HCT116 (cell line): ENCODE measurements at regions not wholly inside any gene's neighbourhood (a gene's known extent, or its start where the extent isn't known, plus 50 kb on each side); places are given as distances from the start of the nearest gene placed in this dataset.

Source experiments
- ATAC-seq: fragments of 200-7000 bp; cut with Tn5 transposase; 2 replicates; pipeline ENCODE4 v1.9.1; 2020; ENCODE audit warnings: mild to moderate bottlenecking, moderate library complexity
- BruUV-seq: library from RNA; stranded (reverse); fragments of 400-500 nt; replicated peaks from 2 replicates; lab custom pipeline; 2021; lab: Mats Ljungman, UMichigan
- CTCF ChIA-PET: fragments of 300-600 bp; sonication (Branson Sonifier 250); formaldehyde crosslinking; loops from one replicate; lab custom pipeline; 2021; ENCODE audit warnings: antibody characterized with exemption; lab: Charles Lee
- POLR2A ChIA-PET: fragments of 300-600, 350-600 bp; sonication (Branson Sonifier 250); formaldehyde crosslinking; loops from one replicate; lab custom pipeline; 2021; ENCODE audit warnings: antibody characterized with exemption; lab: Charles Lee
- RAD21 ChIA-PET, 2 experiments: fragments of 300-600 bp; sonication (Branson Sonifier 250); formaldehyde crosslinking; loops; one replicate each; lab custom pipeline; 2023; ENCODE audit warnings: low total read pairs in 2 of 2; ENCODE audit not compliant: uncharacterized antibody in 2 of 2, unreplicated experiment in 2 of 2, low non-redundant PET in 1 of 2; lab: Charles Lee
- DNase-seq: peaks from one replicate; pipeline ENCODE4 v3.0.0-alpha.2; 2010; ENCODE audit warnings: low read depth, low spot score
- H2AFZ ChIP-seq: fragments of 200-600 bp; shearing (Covaris generic), sonication (generic); 2 replicates; pipeline ENCODE4 v1.6.1; 2017; ENCODE audit warnings: low read depth, mixed run types, mixed read lengths, antibody characterized with exemption, low read length; ENCODE audit not compliant: poor library complexity, severe bottlenecking
- H3K27ac ChIP-seq: 2 replicates; pipeline ENCODE4 v1.5.1; 2012; ENCODE audit warnings: low read depth, low read length
- H3K27me3 ChIP-seq: fragments of 200-600 bp; sonication (generic); 2 replicates; pipeline ENCODE4 v1.6.1; 2016; ENCODE audit warnings: mixed run types, low read length, mixed read lengths; ENCODE audit not compliant: insufficient read depth
- H3K36me3 ChIP-seq, 2 experiments: fragments of 200-500 bp in 1 of 2; fragments of 200-600 bp in 1 of 2; sonication (Bioruptor generic) in 1 of 2; sonication (generic) in 1 of 2; 2 replicates each; pipeline versions ENCODE4 v1.5.1 to v1.6.1; 2014 to 2016; ENCODE audit warnings: low read length in 2 of 2, inconsistent platforms in 1 of 2, mixed read lengths in 1 of 2, mixed run types in 1 of 2; ENCODE audit not compliant: insufficient read depth in 2 of 2, control insufficient read depth in 1 of 2
- H3K4me1 ChIP-seq, 2 experiments: fragments of 200-600 bp in 1 of 2; sonication (generic) in 1 of 2; 2 replicates each; pipeline versions ENCODE4 v1.5.1 to v1.6.1; 2012 to 2017; ENCODE audit warnings: low read length in 2 of 2, inconsistent platforms in 1 of 2, mild to moderate bottlenecking in 1 of 2, mixed read lengths in 1 of 2, mixed run types in 1 of 2, moderate library complexity in 1 of 2; ENCODE audit not compliant: insufficient read depth in 2 of 2, control insufficient read depth in 1 of 2
- H3K4me2 ChIP-seq: fragments of 200-600 bp; sonication (generic); 2 replicates; pipeline ENCODE4 v1.6.1; 2017; ENCODE audit warnings: mixed run types, low read length, mixed read lengths
- H3K4me3 ChIP-seq, 2 experiments: fragments of 200-600 bp in 1 of 2; sonication (generic) in 1 of 2; replicated peaks in 1 of 2; 2 replicates each; pipeline ENCODE4 v1.5.1; 2011 to 2016; ENCODE audit warnings: low read length in 2 of 2, control low read depth in 1 of 2, low read depth in 1 of 2, mild to moderate bottlenecking in 1 of 2, mixed read lengths in 1 of 2, mixed run types in 1 of 2
- H3K79me2 ChIP-seq: fragments of 200-600 bp; sonication (generic); 2 replicates; pipeline ENCODE4 v1.6.1; 2017; ENCODE audit warnings: mild to moderate bottlenecking, mixed run types, low read length, moderate library complexity, mixed read lengths; ENCODE audit not compliant: insufficient read depth
- H3K9ac ChIP-seq: fragments of 200-600 bp; sonication (generic); 2 replicates; pipeline ENCODE4 v1.6.1; 2016; ENCODE audit warnings: low read length, mixed read lengths
- H3K9me2 ChIP-seq: fragments of 200-600 bp; sonication (generic), shearing (Covaris generic); 2 replicates; pipeline ENCODE4 v1.6.1; 2017; ENCODE audit warnings: mixed run types, mild to moderate bottlenecking, moderate library complexity; ENCODE audit not compliant: insufficient read depth
- H3K9me3 ChIP-seq, 2 experiments: fragments of 200-500 bp in 1 of 2; fragments of 200-600 bp in 1 of 2; sonication (Bioruptor generic) in 1 of 2; sonication (generic) in 1 of 2; 2 replicates each; pipeline ENCODE4 v1.6.1; 2014 to 2017; ENCODE audit warnings: low read length in 2 of 2, mixed read lengths in 2 of 2, inconsistent platforms in 1 of 2, low read depth in 1 of 2, mild to moderate bottlenecking in 1 of 2, mixed run types in 1 of 2, moderate library complexity in 1 of 2; ENCODE audit not compliant: control insufficient read depth in 1 of 2, insufficient read depth in 1 of 2
- H4K20me1 ChIP-seq: fragments of 200-600 bp; sonication (generic), shearing (Covaris generic); 2 replicates; pipeline ENCODE4 v1.6.1; 2017; ENCODE audit warnings: mixed run types, mild to moderate bottlenecking, moderate library complexity; ENCODE audit not compliant: insufficient read depth
- CBX3 ChIP-seq: IDR thresholded peaks from 2 replicates; pipeline ENCODE4 v1.6.1; 2012; ENCODE audit warnings: low read depth
- CEBPB ChIP-seq: IDR thresholded peaks from 2 replicates; pipeline ENCODE4 v1.6.1; 2012; ENCODE audit warnings: low read depth
- CTCF ChIP-seq, 3 experiments: fragments of 200-600 bp in 1 of 3; sonication (generic) in 1 of 3; IDR thresholded peaks in 2 of 3; conservative IDR thresholded peaks in 1 of 3; 2 replicates each; pipeline ENCODE4 v1.5.1; 2012 to 2017; ENCODE audit warnings: low read depth in 2 of 3, low read length in 2 of 3, antibody characterized with exemption in 1 of 3, borderline replicate concordance in 1 of 3, control low read depth in 1 of 3, mild to moderate bottlenecking in 1 of 3, mixed read lengths in 1 of 3, mixed run types in 1 of 3, moderate library complexity in 1 of 3; ENCODE audit not compliant: insufficient read depth in 1 of 3
- EGR1 ChIP-seq: IDR thresholded peaks from 2 replicates; pipeline ENCODE4 v1.6.1; 2012; ENCODE audit warnings: low read depth
- ELF1 ChIP-seq: IDR thresholded peaks from 2 replicates; pipeline ENCODE4 v1.6.1; 2012; ENCODE audit warnings: low read depth, borderline replicate concordance
- EZH2phosphoT487 ChIP-seq: fragments of 200-600 bp; IDR thresholded peaks from 2 replicates; pipeline ENCODE4 v1.6.1; 2018; ENCODE audit warnings: antibody characterized with exemption, borderline replicate concordance
- FOSL1 ChIP-seq: IDR thresholded peaks from 2 replicates; pipeline ENCODE4 v1.6.1; 2012; ENCODE audit warnings: low read depth
- JUND ChIP-seq: IDR thresholded peaks from 2 replicates; pipeline ENCODE4 v1.6.1; 2012
- POLR2A ChIP-seq: IDR thresholded peaks from 2 replicates; pipeline ENCODE4 v1.7.0; 2011; ENCODE audit warnings: borderline replicate concordance; ENCODE audit not compliant: insufficient read depth, insufficient read length; ENCODE audit errors: extremely low read depth
- POLR2AphosphoS5 ChIP-seq: IDR thresholded peaks from 2 replicates; pipeline ENCODE4 v1.6.1; 2011; ENCODE audit warnings: mild to moderate bottlenecking, low read depth, low read length, moderate library complexity
- RAD21 ChIP-seq: IDR thresholded peaks from 2 replicates; pipeline ENCODE4 v1.6.1; 2012; ENCODE audit warnings: low read depth, mild to moderate bottlenecking
- SIN3A ChIP-seq: IDR thresholded peaks from 2 replicates; pipeline ENCODE4 v1.6.1; 2012; ENCODE audit warnings: low read depth
- SP1 ChIP-seq: IDR thresholded peaks from 2 replicates; pipeline ENCODE4 v1.6.1; 2012; ENCODE audit warnings: low read depth
- SRF ChIP-seq: IDR thresholded peaks from 2 replicates; pipeline ENCODE4 v1.6.1; 2012; ENCODE audit warnings: low read depth
- TCF7L2 ChIP-seq: IDR thresholded peaks from 2 replicates; pipeline ENCODE4 v1.7.0; 2011; ENCODE audit warnings: borderline replicate concordance, inconsistent platforms; ENCODE audit not compliant: insufficient read depth, insufficient read length; ENCODE audit errors: extremely low read depth
- YY1 ChIP-seq: IDR thresholded peaks from 2 replicates; pipeline ENCODE4 v1.6.1; 2011; ENCODE audit warnings: low read length, low read depth, moderate library complexity, mild to moderate bottlenecking; ENCODE audit not compliant: insufficient replicate concordance; ENCODE audit errors: extremely low read depth
- ZNF274 ChIP-seq: fragments of 200-500 bp; sonication (Bioruptor generic); IDR thresholded peaks from 2 replicates; pipeline ENCODE4 v1.6.1; 2014; ENCODE audit warnings: mild to moderate bottlenecking, low read depth, low read length, inconsistent platforms
- intact Hi-C: fragments of 100-400 bp; cut with micrococcal nuclease; formaldehyde crosslinking; loops from 2 replicates; pipeline ENCODE4 v1.10.0; 2022
- TF ChIP-seq, protein P1 (sequence below): IDR thresholded peaks from 2 replicates; pipeline ENCODE4 v1.6.1; 2011; ENCODE audit warnings: mild to moderate bottlenecking, low read length, moderate library complexity; ENCODE audit not compliant: insufficient replicate concordance; ENCODE audit errors: extremely low read depth
- TF ChIP-seq, protein P2 (sequence below): IDR thresholded peaks from 2 replicates; pipeline ENCODE4 v1.6.1; 2012
- TF ChIP-seq, protein P3 (sequence below): IDR thresholded peaks from 2 replicates; pipeline ENCODE4 v1.6.1; 2012; ENCODE audit warnings: low read depth

GRCh38 chr3:191919491-191920026 is 458.6 kb downstream of the PYDC2 start:
- Histone ChIP-seq H2AFZ (no peak overlapping the region), H3K9me2 (no peaks in the 10 kb centered on the region), H3K9ac (no peak overlapping the region), H3K4me2 (no peak overlapping the region), H3K79me2 (no peaks in the 10 kb centered on the region), H4K20me1 (no peaks in the 10 kb centered on the region), H3K4me1 (no peaks in the 10 kb centered on the region), H3K4me3 (no peak overlapping the region), H3K9me3 (no peaks in the 10 kb centered on the region), H3K27ac (no peak overlapping the region), H3K36me3 (no peaks in the 10 kb centered on the region), H3K27me3 (no peaks in the 10 kb centered on the region)
- TF ChIP-seq TCF7L2 (no peak), SP1 (no peak), JUND (no peak), CBX3 (no peak), CTCF (IDR thresholded peaks at IDR 0.05 in 2 of 3, conservative IDR thresholded peaks at IDR 0.05 in 1 of 3; ENCODE audit: borderline replicate concordance in 1 of 3, insufficient read depth in 1 of 3, low read depth in 2 of 3, low read length in 2 of 3) (no peak), CEBPB (no peak), EGR1 (no peak), POLR2AphosphoS5 (no peak), FOSL1 (no peak), YY1 (no peak), RAD21 (no peak), POLR2A (no peak), ELF1 (no peak), ZNF274 (no peak), SIN3A (no peak), SRF (no peak), EZH2phosphoT487 (no peak)
- TF ChIP-seq, protein P1, sequence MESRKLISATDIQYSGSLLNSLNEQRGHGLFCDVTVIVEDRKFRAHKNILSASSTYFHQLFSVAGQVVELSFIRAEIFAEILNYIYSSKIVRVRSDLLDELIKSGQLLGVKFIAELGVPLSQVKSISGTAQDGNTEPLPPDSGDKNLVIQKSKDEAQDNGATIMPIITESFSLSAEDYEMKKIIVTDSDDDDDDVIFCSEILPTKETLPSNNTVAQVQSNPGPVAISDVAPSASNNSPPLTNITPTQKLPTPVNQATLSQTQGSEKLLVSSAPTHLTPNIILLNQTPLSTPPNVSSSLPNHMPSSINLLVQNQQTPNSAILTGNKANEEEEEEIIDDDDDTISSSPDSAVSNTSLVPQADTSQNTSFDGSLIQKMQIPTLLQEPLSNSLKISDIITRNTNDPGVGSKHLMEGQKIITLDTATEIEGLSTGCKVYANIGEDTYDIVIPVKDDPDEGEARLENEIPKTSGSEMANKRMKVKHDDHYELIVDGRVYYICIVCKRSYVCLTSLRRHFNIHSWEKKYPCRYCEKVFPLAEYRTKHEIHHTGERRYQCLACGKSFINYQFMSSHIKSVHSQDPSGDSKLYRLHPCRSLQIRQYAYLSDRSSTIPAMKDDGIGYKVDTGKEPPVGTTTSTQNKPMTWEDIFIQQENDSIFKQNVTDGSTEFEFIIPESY: no peak
- TF ChIP-seq, protein P2, sequence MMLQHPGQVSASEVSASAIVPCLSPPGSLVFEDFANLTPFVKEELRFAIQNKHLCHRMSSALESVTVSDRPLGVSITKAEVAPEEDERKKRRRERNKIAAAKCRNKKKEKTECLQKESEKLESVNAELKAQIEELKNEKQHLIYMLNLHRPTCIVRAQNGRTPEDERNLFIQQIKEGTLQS: no peak
- TF ChIP-seq, protein P3, sequence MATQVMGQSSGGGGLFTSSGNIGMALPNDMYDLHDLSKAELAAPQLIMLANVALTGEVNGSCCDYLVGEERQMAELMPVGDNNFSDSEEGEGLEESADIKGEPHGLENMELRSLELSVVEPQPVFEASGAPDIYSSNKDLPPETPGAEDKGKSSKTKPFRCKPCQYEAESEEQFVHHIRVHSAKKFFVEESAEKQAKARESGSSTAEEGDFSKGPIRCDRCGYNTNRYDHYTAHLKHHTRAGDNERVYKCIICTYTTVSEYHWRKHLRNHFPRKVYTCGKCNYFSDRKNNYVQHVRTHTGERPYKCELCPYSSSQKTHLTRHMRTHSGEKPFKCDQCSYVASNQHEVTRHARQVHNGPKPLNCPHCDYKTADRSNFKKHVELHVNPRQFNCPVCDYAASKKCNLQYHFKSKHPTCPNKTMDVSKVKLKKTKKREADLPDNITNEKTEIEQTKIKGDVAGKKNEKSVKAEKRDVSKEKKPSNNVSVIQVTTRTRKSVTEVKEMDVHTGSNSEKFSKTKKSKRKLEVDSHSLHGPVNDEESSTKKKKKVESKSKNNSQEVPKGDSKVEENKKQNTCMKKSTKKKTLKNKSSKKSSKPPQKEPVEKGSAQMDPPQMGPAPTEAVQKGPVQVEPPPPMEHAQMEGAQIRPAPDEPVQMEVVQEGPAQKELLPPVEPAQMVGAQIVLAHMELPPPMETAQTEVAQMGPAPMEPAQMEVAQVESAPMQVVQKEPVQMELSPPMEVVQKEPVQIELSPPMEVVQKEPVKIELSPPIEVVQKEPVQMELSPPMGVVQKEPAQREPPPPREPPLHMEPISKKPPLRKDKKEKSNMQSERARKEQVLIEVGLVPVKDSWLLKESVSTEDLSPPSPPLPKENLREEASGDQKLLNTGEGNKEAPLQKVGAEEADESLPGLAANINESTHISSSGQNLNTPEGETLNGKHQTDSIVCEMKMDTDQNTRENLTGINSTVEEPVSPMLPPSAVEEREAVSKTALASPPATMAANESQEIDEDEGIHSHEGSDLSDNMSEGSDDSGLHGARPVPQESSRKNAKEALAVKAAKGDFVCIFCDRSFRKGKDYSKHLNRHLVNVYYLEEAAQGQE: no peak
- intact Hi-C loops: no loop called here
- ChIA-PET CTCF (no interaction called here), POLR2A (no interaction called here), RAD21 (no interaction called here)
- no peak for DNase-seq
- BruUV-seq: no TSS peak
- ATAC-seq: no peak
